ENCODE measurements at regions not wholly inside any gene's neighbourhood (a gene's known extent, or its start where the extent isn't known, plus 50 kb on each side); places are given as distances from the start of the nearest gene placed in this dataset.

DNA sequence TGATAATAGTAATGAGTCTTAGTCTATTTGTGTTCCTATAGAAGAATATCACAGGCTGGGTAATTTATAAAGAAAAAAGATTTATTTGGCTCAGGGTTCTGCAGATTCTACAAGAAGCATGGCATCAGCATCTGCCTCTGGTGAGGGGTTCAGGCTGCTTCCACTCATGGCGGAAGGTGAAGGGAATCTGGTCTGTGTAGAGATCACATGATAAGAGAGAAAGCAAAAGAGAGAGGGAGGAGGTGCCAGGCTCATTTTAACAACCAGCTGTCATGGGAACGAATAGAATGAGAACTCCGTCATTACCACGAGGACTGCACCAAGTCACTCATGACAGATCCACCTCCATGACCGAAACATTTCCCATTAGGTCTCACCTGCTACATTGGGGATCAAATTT, 664.0 kb upstream of the SGO1 start:
- no peak overlapping the region for H3K9ac ChIP-seq (ENCODE audit: control insufficient read depth, insufficient read depth, low read length)
- CTCF ChIA-PET, result no interaction called here
- 14% methylated on average over 5 of the region's 5 CpGs for WGBS (ENCODE audit: insufficient coverage, insufficient replicate concordance, low lambda C conversion rate, missing lambda C conversion rate)
- H3K79me2 ChIP-seq (ENCODE audit: control insufficient read depth, insufficient read depth, low read length), result no peaks in the 10 kb centered on the region
- RAD21 ChIA-PET (ENCODE audit: unreplicated experiment), result no interaction called here
- no TSS peak for BruUV-seq (replicated peaks)
- no peaks in the 10 kb centered on the region for H3K9me3 ChIP-seq (replicated peaks; ENCODE audit: control insufficient read depth, insufficient read depth, low read length)
- FAIRE-seq (no peak), ATAC-seq (no peak), DNase-seq (ENCODE audit: low read depth, low spot score) (no peak)
- no peaks in the 10 kb centered on the region for H4K20me1 ChIP-seq (ENCODE audit: control insufficient read depth, insufficient read depth)
- no peak overlapping the region for H3K4me3 ChIP-seq
- H2AFZ ChIP-seq (ENCODE audit: control insufficient read depth, low read depth, low read length), result no peak overlapping the region
- intact Hi-C loops (cut with micrococcal nuclease; ENCODE audit: unreplicated experiment), result no loop called here
- in situ Hi-C loops (cut with MboI), result no loop called here
- no peak overlapping the region for H3K27ac ChIP-seq (ENCODE audit: control insufficient read depth, insufficient read depth)
- no peaks in the 10 kb centered on the region for H3K4me1 ChIP-seq (ENCODE audit: control insufficient read depth, insufficient read depth, low read length)
- POLR2A ChIA-PET, result no interaction called here
- H3K36me3 ChIP-seq (ENCODE audit: control insufficient read depth in 2 of 2, insufficient read depth in 2 of 2, low read length in 1 of 2), result no peaks in the 10 kb centered on the region
- H3K27me3 ChIP-seq (replicated peaks in 1 of 2; ENCODE audit: control insufficient read depth in 2 of 2, insufficient read depth in 2 of 2, low read length in 1 of 2), result no peaks in the 10 kb centered on the region
- SMC1A ChIA-PET (ENCODE audit: uncharacterized antibody, unreplicated experiment), result no interaction called here
- no peak overlapping the region for H3K4me2 ChIP-seq (ENCODE audit: control insufficient read depth, insufficient read depth)
- no peak for TF ChIP-seq POU2F2 (IDR thresholded peaks at IDR 0.05; ENCODE audit: borderline replicate concordance, low read depth, low read length)
- TF ChIP-seq ZNF622 (IDR thresholded peaks at IDR 0.05), result no peak
- TF ChIP-seq NFYB (IDR thresholded peaks at IDR 0.05; ENCODE audit: insufficient read depth, low read depth, low read length), result no peak
- no peak for TF ChIP-seq RFX5 (IDR thresholded peaks at IDR 0.05; ENCODE audit: low read depth, low read length)
- no peak for TF ChIP-seq SUPT20H (IDR thresholded peaks at IDR 0.05; ENCODE audit: borderline replicate concordance, control insufficient read depth, low read depth, low read length)
- TF ChIP-seq SKIL (IDR thresholded peaks at IDR 0.05; ENCODE audit: low read depth, poor library complexity, severe bottlenecking), result no peak
- no peak for TF ChIP-seq ASH2L (IDR thresholded peaks at IDR 0.05; ENCODE audit: borderline replicate concordance, low read depth)
- no peak for TF ChIP-seq EZH2 (IDR thresholded peaks at IDR 0.05; ENCODE audit: borderline replicate concordance, control insufficient read depth, low read depth, low read length)
- TF ChIP-seq GABPA (IDR thresholded peaks at IDR 0.05; ENCODE audit: low read depth), result no peak
- no peak for TF ChIP-seq CBX3 (IDR thresholded peaks at IDR 0.05; ENCODE audit: borderline replicate concordance, low read depth)
- TF ChIP-seq LARP7 (IDR thresholded peaks at IDR 0.05), result no peak
- no peak for TF ChIP-seq E2F4 (IDR thresholded peaks at IDR 0.05; ENCODE audit: low read depth, low read length)
- TF ChIP-seq ZNF24 (IDR thresholded peaks at IDR 0.05), result no peak
- no peak for TF ChIP-seq ZBTB40 (IDR thresholded peaks at IDR 0.05; ENCODE audit: borderline replicate concordance)
- TF ChIP-seq SREBF2 (IDR thresholded peaks at IDR 0.05; ENCODE audit: low read length), result no peak
- no peak for TF ChIP-seq IRF5 (IDR thresholded peaks at IDR 0.05; ENCODE audit: borderline replicate concordance)
